ENCODE measurements at regions not wholly inside any gene's neighbourhood (a gene's known extent, or its start where the extent isn't known, plus 50 kb on each side); places are given as distances from the start of the nearest gene placed in this dataset.

- intact Hi-C loops (cut with DNase I), result no loop called here
- ATAC-seq (no peak), DNase-seq (no peak)
- TF ChIP-seq CTCF (IDR thresholded peaks at IDR 0.05), result no peak
- H3K27ac ChIP-seq, result no peak overlapping the region
- peaks cover 13% of the 10 kb centered on the region for H3K9me3 ChIP-seq
- H3K4me3 ChIP-seq, result no peak overlapping the region
- no peaks in the 10 kb centered on the region for H3K4me1 ChIP-seq
- H3K36me3 ChIP-seq, result no peaks in the 10 kb centered on the region
- H3K27me3 ChIP-seq, result no peaks in the 10 kb centered on the region
Observed at GRCh38 chr1:80113168-80114038, 1106.9 kb upstream of the ADGRL4 start.

- DNase-seq, result no peak
- Histone ChIP-seq H3K36me3 (no peaks in the 10 kb centered on the region), H3K27me3 (no peaks in the 10 kb centered on the region), H3K9me3 (no peaks in the 10 kb centered on the region), H3K27ac (no peak overlapping the region), H3K4me3 (no peak overlapping the region), H3K4me1 (no peaks in the 10 kb centered on the region)
- no peak for TF ChIP-seq CTCF (IDR thresholded peaks at IDR 0.05)
- ATAC-seq, result no peak
- intact Hi-C loops (cut with DNase I), result no loop called here
Observed at GRCh38 chr1:80101159-80101558, 1094.6 kb upstream of the ADGRL4 start.

GRCh38 chr1:80099713-80100112 lies 1093.2 kb upstream of the ADGRL4 start:
- no peak for TF ChIP-seq CTCF (IDR thresholded peaks at IDR 0.05)
- intact Hi-C loops (cut with DNase I), result no loop called here
- Histone ChIP-seq H3K4me1 (no peaks in the 10 kb centered on the region), H3K9me3 (no peaks in the 10 kb centered on the region), H3K27me3 (no peaks in the 10 kb centered on the region), H3K4me3 (no peak overlapping the region), H3K27ac (no peak overlapping the region), H3K36me3 (no peaks in the 10 kb centered on the region)
- ATAC-seq (no peak), DNase-seq (no peak)

GRCh38 chr1:80085067-80085466 lies 1078.5 kb upstream of the ADGRL4 start:
- no peak overlapping the region for H3K4me3 ChIP-seq
- DNase-seq (no peak), ATAC-seq (no peak)
- H3K36me3 ChIP-seq, result no peaks in the 10 kb centered on the region
- H3K27me3 ChIP-seq, result no peaks in the 10 kb centered on the region
- H3K27ac ChIP-seq, result no peak overlapping the region
- no peaks in the 10 kb centered on the region for H3K9me3 ChIP-seq
- H3K4me1 ChIP-seq, result no peaks in the 10 kb centered on the region
- intact Hi-C loops (cut with DNase I), result no loop called here
- TF ChIP-seq CTCF (IDR thresholded peaks at IDR 0.05), result no peak

- no peak for DNase-seq
- no peak for ATAC-seq
- intact Hi-C loops (cut with DNase I), result no loop called here
- no peak for TF ChIP-seq CTCF (IDR thresholded peaks at IDR 0.05)
- Histone ChIP-seq H3K4me3 (no peak overlapping the region), H3K4me1 (no peaks in the 10 kb centered on the region), H3K27ac (no peak overlapping the region), H3K9me3 (no peaks in the 10 kb centered on the region), H3K36me3 (no peaks in the 10 kb centered on the region), H3K27me3 (no peaks in the 10 kb centered on the region)
Observed at GRCh38 chr1:80083892-80084291, 1077.4 kb upstream of the ADGRL4 start.
